GM12873 (cell line): ENCODE measurements at regions not wholly inside any gene's neighbourhood (a gene's known extent, or its start where the extent isn't known, plus 50 kb on each side); places are given as distances from the start of the nearest gene placed in this dataset.

Experiments
- TF ChIP-seq, protein P1 (sequence below): IDR thresholded peaks from 2 replicates; pipeline ENCODE4 v1.5.1; 2012; ENCODE audit warnings: low read depth, mild to moderate bottlenecking, moderate library complexity, low read length, control low read depth; ENCODE audit not compliant: insufficient read depth; ENCODE audit errors: missing control alignments

DNA sequence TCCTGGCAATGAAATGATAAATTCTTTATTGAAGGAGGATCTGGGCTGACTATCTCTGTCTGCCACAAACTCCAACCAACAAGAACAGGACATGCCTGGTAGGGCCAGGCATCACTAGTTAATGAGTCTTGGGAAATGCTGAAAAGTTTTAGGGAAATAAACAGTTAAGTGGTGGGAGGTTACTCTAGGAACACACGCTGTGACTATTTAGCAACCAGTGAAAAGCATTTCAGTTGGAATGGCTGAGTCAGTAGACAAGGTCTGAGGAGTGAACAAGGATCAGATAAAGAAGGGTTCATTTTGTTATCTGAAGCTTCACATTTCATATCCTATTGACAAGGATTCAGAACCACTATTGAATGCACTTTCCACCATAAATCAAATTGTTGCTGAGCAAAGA lies 394.9 kb upstream of the BOD1L1 start:
- TF ChIP-seq, protein P1, sequence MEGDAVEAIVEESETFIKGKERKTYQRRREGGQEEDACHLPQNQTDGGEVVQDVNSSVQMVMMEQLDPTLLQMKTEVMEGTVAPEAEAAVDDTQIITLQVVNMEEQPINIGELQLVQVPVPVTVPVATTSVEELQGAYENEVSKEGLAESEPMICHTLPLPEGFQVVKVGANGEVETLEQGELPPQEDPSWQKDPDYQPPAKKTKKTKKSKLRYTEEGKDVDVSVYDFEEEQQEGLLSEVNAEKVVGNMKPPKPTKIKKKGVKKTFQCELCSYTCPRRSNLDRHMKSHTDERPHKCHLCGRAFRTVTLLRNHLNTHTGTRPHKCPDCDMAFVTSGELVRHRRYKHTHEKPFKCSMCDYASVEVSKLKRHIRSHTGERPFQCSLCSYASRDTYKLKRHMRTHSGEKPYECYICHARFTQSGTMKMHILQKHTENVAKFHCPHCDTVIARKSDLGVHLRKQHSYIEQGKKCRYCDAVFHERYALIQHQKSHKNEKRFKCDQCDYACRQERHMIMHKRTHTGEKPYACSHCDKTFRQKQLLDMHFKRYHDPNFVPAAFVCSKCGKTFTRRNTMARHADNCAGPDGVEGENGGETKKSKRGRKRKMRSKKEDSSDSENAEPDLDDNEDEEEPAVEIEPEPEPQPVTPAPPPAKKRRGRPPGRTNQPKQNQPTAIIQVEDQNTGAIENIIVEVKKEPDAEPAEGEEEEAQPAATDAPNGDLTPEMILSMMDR = no peak

DNA sequence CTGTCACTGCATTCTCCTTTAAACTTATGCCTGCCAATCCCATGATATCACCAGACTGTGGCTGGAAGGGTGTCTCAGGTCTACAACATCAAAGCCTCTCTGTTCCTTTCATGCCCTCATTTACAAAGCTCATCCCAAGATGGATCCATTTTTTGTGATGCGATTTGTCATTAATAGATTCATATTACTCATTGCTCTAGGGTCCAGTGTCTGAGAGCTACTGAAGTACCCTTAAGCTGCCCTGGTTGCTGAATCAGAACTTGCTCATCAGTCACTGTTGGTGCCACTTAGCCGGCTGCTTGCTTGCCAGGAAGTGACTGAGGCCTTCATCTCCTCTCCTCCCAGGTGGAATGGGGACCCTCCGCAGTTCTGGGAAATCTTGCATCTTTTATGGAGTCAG lies 395.5 kb upstream of the BOD1L1 start:
- TF ChIP-seq, protein P1 = no peak

DNA sequence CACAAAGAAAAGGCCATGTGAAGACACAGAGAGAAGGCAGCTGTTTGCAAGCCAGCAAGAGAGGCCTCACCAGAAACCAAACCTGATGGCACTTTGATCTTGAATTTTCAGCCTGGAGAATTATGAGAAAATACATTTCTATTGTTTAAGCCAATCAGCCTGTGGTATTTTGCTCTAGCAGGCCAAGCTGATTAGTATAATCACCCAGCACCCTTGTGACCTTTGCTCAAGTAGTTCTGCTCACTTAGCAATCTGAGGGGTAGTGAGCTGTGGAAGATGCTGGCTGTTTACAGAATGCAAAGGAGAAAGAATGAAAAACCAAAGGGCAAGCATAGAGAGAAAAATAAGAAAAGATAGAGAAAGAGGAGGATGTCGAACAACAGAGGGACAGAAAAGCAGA lies 396.4 kb upstream of the BOD1L1 start:
- TF ChIP-seq, protein P1 = no peak

DNA sequence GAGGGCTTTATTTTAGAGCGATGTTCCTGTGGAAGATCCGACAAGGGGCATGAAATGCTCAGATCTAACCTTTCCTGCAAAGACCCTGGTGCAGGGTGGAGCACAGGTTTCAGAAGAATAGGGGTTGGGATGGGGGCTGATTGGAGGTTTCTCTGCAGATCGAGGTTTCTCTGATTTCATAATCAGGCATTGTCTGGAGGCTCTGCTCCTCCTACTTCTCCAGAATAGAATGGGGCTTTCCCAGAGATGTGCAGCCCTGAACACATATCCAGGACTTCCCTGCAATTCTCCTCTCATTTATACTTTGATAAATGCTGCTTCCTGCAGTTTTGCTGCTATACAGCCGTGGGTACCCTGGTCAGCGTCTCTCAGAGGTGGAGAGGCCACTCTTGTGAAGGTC lies 397.6 kb upstream of the BOD1L1 start:
- TF ChIP-seq, protein P1 = no peak

DNA sequence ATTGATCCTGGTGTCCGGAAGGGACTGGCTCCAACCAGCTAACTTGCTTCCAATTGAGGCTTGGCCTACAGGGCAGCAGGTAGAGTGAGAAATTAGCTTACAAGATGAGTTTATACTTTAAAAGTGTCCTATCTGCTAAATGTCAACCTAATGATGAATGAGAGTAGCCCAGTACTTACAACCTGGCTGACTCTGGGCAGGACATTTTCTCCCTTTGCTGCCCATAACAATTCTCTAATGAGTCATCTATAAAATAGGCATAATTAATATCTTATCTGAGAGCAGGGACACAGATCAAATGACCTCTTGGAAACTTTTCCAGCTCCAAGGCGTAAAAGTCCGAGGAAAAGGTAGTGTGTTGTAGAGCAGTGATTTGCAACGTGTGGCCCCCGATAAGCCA lies 398.4 kb upstream of the BOD1L1 start:
- TF ChIP-seq, protein P1 = no peak

DNA sequence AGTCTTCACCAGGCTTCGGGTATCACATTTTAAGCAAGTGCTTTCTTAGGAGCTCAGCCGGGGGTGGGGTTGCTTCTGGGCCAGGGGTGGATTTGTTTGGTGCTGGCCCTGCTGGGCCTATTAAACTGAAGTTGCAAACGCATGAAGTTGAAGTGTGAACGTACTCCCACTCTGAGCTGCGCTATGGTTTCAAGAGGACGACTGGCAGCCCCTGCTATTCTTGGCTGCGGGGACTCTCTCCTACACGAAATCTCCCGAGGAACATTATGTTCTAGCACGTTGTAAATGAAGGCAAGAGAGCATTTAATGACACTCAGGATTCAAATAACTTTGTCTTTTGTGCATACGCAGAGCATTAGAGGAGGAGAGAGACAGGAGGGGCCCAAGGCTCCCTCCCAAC lies 401.3 kb upstream of the BOD1L1 start:
- TF ChIP-seq, protein P1 = no peak

DNA sequence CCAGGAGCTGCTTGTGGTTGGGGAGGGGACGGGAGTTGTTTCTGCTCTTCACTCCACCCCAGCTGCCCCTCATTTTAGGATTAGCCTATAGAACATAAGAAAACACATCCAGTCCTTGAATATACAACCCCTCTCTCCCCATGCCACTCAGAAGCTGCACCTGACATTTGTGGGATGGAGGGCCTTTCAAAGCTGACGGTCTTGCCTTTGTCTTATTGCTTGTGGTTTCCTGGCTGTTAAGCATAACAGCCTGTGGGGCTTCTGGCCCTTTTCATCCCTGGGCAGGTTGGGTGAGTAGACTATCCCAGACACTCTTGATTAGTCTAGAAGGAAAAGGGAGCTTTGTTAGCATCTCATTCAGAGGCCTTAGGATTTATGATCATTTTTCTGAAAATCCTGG lies 407.6 kb upstream of the BOD1L1 start:
- TF ChIP-seq, protein P1 = no peak

DNA sequence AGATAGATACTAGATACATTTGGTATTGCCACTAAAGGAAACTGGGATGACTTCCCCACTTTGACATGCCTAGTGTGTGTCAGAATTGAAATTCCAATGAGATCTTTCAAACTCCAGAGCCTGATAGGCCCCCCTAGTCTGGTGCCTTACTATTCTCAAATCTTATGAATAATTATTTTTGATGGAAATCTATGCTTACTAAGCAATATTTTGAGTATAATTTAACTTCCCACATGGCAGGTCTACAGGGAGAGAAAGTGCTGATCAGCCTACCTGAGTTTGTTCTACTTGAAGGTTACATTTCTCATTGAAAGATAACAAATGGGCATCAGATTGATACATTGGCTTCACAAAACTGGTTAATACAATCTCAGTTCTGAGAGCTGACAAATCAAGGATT lies 415.7 kb upstream of the BOD1L1 start:
- TF ChIP-seq, protein P1 = no peak
